ENCODE measurements at regions not wholly inside any gene's neighbourhood (a gene's known extent, or its start where the extent isn't known, plus 50 kb on each side); places are given as distances from the start of the nearest gene placed in this dataset.
"Not testable (repeated sequence)": the region's sequence is repeated elsewhere in the genome, so short reads cannot be mapped to it uniquely, and the experiment has no call there.

DNA sequence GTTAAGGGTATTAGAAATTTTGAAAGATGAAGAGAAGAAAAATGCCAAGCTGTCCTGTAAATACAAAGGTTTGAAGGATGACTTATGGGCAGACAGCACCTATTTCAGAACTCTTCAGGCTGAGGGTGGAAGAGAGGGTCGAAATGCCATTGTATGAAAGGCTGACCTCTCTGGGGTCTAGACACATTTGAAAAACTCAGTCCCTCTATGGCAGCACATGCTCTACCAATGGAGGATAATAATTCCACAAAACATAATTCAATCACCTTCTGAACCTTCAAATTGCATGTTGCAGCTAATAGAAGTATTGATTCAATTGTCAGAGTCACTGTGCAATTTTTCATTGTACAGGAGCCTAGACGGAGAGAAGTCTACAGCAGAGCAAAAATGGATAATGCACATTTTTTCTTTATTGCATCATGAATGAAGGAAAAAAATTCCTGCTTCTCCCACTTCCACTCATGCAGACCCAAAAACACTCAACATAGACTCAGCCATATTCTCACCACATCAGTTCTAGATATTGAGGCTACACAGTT, 569.1 kb downstream of the TBL1XR1 start:
- no peak for ATAC-seq

DNA sequence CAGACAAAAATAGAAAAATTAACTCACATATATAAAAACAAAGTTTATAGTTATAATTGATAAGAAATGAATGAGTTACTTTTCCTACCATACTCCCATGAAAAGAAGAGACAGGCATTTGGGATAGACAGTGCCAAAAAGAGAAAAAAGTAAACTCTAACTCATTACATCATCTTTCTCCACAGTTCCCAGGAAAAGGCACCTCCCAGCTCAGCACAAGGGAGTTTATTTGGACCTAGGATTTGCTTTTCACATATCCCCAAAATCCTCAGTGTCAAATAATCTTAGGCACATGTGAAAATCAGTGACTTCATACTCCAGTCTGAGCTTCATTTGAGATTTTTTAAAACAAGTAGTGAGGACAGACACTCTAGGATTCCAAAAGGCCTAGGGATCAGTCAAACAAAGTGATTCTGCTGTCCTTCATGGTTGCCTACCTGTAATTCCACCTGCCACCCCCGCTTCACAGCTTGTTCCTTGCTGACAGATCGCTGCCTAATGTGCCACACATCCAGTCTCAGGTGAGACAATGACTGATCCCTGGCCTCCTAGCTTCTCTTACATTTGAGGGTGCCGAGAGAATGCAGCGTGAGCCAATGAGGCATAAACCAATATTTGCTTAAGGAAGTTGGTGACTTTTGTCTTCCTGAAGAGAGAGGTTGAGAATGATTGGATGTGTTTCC, 573.7 kb downstream of the TBL1XR1 start:
- ATAC-seq (no peak), DNase-seq (no peak)

More for the DNA sequence above, 569.1 kb downstream of the TBL1XR1 start:
- DNase-seq = no peak

DNA sequence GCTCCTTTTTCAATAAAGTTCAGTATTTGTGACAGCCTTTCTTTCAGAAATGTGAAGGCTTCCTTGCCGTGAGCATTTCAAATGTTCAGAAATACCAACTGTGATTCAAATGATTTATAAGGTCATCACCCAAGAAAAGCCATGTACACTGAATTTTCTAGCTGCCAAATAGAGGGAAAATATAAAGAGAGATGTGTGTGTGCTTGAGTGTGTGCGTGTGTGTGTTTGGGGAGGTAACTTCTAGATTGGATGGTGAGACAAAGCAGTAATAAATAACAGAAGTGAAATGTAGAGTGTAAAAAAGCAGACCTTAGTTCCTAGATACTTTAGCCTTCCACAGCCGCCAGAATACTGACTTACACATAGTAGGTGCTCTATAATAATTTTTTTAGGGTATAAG, 577.4 kb downstream of the TBL1XR1 start:
- no peak for DNase-seq

DNA sequence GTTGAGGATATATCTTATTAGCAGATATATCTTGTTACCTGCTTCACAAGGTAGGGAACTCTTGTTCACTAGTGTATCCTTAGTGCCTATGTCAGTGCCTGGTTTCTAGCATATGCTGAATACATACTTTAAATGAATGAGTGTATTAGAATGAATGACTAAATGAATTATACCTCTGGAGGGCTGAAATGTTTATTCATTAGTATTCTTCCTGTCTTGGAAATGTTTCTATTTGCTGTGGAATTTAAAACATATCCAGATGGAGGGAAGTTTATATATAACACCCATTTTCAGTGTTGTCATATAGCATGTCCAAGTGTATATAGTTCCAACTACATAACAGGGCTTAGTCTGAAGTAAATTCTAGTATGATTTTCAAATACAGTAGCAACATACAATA, 581.5 kb downstream of the TBL1XR1 start:
- no peak for ATAC-seq
- DNase-seq = no peak

More for the DNA sequence above, 577.4 kb downstream of the TBL1XR1 start:
- no peak for ATAC-seq

DNA sequence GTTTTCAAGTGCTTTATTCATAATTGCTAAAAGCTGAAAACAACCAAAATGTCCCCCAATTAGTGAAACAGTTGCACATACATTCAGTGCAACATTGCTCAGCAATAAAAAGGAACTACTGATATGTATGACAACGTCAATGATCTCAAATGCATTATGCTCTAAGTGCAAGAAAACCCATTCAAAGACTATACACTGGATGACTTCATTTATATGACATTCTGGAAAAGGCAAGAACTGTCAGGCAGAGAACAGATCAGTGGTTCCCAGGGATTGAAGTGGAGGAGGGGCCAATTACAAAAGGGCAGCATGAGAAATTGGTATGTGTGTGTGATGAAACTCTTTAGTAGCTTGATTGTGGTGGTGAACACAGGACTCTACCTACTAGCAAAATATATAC, 585.6 kb downstream of the TBL1XR1 start:
- DNase-seq (no peak), ATAC-seq (no peak)

- ATAC-seq = no peak
- DNase-seq = no peak
These were observed 587.9 kb downstream of the TBL1XR1 start for GRCh38 chr3:176609361-176609760.

DNA sequence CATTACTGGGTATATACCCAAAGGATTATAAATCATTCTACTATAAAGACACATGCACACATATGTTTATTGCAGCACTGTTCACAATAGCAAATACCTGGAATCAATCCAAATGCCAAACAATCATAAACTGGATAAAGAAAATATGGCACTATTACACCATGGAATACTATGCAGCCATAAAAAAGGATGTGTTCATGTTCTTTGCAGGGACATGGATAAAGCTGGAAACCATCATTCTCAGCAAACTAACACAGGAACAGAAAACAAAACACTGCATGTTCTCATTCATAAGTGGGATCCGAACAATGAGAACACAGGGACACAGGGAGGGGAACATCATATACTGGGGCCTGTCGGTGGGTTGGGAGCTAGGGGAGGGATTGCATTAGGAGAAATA, 591.7 kb downstream of the TBL1XR1 start:
- ATAC-seq, DNase-seq: not testable (repeated sequence)

GRCh38 chr3:176595307-176595706, 602.0 kb downstream of the TBL1XR1 start:
- DNase-seq (no peak), ATAC-seq (no peak)

- no peak for ATAC-seq
These were observed 606.6 kb downstream of the TBL1XR1 start for GRCh38 chr3:176590722-176591121.

DNA sequence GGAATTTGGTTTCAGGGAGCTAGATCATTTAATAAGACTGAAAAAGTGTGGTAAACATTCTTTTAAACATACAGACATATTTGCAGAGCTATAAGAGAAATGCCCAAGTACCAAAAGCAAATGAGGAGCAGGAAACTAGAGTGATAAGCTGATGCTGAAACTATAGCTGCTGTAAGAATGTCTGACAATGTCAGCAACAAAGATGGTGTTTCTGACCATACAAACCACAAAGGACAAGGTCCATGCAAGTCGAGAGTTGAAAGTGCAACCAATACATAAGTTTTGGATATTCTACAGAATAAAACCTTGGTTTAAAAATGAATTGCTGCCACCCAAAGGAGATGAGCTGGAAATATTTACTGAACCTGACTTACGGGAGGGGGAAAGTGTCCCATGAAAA, 610.2 kb downstream of the TBL1XR1 start:
- ATAC-seq (no peak), DNase-seq (no peak)

More at GRCh38 chr3:176590722-176591121, 606.6 kb downstream of the TBL1XR1 start:
- no peak for DNase-seq

GRCh38 chr3:176584413-176585176, 612.7 kb downstream of the TBL1XR1 start:
- ATAC-seq (no peak), DNase-seq (no peak)

DNA sequence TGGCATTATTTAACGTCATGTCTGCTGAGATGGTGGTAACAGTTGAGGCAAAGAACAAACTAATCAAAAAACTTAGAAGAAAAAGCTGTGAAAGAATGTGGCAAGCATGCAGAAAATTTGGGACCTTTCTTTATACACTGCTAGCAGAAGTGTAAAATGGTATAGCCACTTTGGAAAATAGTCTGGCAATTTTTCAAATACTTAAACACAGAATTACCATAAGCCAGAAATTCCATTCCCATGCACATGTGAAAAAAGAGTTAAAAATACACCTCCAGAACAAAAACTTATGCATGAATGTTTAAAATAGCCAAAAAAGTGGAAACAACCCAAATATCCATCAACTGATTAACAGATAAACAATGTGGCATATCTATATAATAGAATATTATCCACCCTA, 613.3 kb downstream of the TBL1XR1 start:
- ATAC-seq = no peak
- no peak for DNase-seq

DNA sequence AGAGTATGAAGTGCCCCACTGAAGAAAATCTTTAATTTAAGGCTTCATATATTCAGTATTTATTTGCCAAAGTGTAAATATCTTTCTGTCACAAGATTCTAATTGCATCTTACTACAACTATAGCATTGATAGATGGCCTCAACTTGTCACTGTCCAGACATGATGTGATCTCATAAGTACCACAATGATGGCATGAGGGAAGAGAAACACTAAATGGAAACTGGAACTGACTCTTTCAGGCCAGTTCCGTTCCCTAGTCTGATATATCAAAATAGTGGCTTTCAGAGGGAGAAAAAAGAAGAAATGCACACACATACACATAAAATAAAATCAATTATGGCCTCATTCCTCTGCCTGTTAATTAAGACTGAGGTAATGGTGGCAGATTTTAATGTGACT, 615.7 kb downstream of the TBL1XR1 start:
- DNase-seq (no peak), ATAC-seq (no peak)

DNA sequence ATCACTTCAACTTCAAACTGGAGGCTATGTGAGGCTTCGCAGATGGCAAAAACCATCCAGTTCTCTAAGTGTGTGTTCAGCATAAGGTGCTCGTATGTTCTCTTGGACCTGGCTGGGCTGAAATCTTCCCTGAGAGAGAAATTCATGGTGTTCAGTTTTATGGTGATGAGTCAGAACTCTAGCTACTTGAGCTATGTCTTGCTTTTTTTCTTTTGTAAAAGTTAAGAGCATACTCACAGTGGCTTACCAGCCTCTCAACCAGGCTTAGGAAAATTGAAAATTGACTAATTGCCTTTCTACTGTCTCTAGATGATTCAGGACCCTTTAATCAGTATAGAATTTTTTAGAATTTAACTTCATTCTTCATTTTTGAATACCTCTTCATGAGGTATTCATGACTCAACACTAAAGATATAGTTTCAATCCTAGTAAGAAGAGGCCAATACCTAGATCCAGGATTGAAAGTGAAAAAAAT, 617.5 kb downstream of the TBL1XR1 start:
- DNase-seq (no peak), ATAC-seq (no peak)

DNA sequence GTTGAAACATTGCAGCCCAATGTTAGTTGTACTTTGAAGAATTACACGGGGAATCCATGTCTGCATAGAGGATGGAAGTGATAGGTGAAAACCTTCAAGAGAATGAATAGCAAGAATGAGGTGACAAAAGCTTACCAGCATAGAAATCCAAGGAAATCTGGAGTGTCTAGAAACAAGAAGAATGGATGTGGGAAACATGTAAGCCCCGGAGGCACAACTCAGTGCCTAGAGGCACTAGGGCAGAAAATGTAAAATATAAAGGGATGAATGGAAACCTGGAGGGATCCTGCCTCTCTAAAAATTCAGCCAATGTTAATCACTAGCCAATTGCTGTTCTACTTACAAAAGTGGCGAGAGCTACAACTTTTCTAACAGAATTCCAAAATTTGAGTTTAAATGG, 619.0 kb downstream of the TBL1XR1 start:
- DNase-seq (no peak), ATAC-seq (no peak)

DNA sequence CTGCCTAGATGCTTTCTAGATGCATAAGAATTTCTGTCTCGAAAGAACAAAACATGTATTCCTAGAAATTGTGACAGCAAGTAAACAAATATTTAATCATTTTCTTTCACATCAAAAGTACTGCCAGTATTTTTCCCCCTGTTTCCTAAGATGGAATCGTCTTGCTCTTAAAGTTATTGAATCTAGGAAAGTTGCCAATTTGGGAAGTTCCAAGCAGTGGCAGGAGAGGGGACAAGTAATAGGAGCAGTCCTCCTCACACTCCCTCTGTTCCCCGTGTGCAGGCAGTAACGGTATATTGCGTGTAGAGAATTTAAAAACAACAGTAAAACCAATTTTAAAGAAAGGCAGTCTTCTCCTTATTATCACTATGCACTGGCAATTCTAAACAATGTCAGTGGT, 619.8 kb downstream of the TBL1XR1 start:
- ATAC-seq (no peak), DNase-seq (no peak)

DNA sequence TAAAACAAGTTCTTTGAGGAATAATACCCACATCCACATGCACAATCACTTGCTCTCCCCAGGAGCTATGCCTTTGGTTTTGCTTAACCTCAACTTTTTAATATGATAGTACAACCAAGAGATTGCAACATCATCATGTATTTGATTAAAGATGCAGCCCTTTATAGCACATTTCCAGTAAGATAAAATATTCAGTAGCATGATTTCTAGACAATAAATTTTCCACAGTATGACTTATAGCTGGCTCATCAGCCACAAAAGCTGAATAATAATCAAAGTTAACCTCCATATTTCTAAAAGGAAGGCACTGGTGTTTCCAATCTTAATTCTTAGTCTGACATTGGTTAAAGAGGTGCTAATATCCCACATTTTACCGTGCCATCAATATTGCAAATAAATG, 622.5 kb downstream of the TBL1XR1 start:
- no peak for DNase-seq
- no peak for ATAC-seq

DNA sequence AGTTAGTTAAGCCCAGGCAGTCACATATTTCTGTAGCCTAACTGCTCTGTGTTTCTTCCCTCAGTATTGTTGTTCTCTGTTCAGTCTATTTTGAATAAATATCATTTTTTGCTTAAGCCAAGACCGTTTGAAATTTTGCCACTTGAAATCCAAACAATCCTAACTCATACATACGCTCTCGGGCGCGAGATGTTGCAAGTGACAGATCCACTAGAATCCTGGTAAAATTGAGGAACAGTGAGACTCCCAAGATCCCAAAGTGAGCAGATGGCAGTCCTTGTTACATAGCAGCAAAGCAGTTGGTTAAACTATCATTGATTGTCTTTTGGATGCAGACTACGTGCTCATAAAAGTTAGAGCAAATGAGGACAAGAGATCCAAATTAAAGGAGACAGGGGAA, 625.4 kb downstream of the TBL1XR1 start:
- no peak for ATAC-seq
- DNase-seq = no peak

GRCh38 chr3:176570992-176571391, 626.3 kb downstream of the TBL1XR1 start:
- ATAC-seq = no peak
- no peak for DNase-seq

- DNase-seq = no peak
- no peak for ATAC-seq
These were observed 629.1 kb downstream of the TBL1XR1 start for GRCh38 chr3:176568189-176568588.

DNA sequence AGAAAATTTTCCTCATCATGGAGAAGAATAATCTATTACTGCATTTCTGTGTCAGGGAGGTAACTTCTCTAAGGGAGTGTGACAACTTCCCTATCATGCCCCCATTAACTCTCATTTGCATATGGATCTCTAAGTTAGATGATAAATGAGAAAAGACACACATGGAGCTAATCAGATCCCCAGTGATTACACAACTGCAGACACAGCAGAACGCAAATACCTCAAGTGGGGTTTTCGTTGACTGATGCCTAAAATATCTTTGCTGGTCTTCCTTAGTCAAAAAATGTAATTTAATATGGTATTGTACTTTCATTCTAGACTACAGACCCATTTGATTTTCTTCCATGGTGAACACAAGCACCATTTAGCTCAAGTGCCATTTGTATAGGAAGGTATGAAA, 630.5 kb downstream of the TBL1XR1 start:
- DNase-seq (no peak), ATAC-seq (no peak)

GRCh38 chr3:176562331-176562730, 635.0 kb downstream of the TBL1XR1 start:
- DNase-seq (no peak), ATAC-seq (no peak)

DNA sequence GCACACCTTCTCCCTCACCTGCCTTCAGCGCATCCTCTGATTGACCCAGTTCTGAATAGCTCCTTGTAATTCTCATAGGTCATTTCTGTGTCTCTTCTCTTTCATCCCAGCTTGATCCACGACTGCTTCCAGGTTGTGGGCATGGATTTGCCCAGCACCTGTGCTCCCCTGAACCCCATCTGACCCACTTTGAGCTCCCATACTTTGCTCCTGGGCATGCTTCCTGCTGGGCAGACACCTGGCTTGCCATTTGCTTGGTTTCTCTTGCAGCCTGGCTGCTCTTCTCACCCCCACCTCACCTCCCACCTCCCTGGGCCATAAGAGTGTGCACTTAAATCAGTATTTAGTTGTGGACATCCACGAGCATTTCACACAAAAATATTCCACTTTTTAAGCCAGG, 635.5 kb downstream of the TBL1XR1 start:
- DNase-seq (no peak), ATAC-seq (no peak)
